ENCODE measurements at regions not wholly inside any gene's neighbourhood (a gene's known extent, or its start where the extent isn't known, plus 50 kb on each side); places are given as distances from the start of the nearest gene placed in this dataset.

GRCh38 chr10:111756217-111757061 lies 427.1 kb downstream of the GPAM start:
- H3K9me3 ChIP-seq (replicated peaks; ENCODE audit: control insufficient read depth, insufficient read depth, low read length) = no peaks in the 10 kb centered on the region
- H3K79me2 ChIP-seq (ENCODE audit: control insufficient read depth, insufficient read depth, low read length) = no peaks in the 10 kb centered on the region
- DNase-seq (ENCODE audit: low read depth, low spot score) (no peak), ATAC-seq (peak; percentile 82), FAIRE-seq (peak; percentile 68)
- POLR2A ChIA-PET = no interaction called here
- SMC1A ChIA-PET (ENCODE audit: uncharacterized antibody, unreplicated experiment) = interaction anchor here (1.0 to 1.7 kb wide), 2 partner anchors 380 to 678 kb away, joined by 4 to 8 read pairs; no protein-coding TSS in a partner anchor
- H3K36me3 ChIP-seq (ENCODE audit: control insufficient read depth in 2 of 2, insufficient read depth in 2 of 2, low read length in 1 of 2) = no peaks in the 10 kb centered on the region
- H4K20me1 ChIP-seq (ENCODE audit: control insufficient read depth, insufficient read depth) = no peaks in the 10 kb centered on the region
- peak; percentile 33; the same call in 1 of the 2 replicates for TF ChIP-seq SMC3 (IDR thresholded peaks at IDR 0.05; ENCODE audit: borderline replicate concordance, low read length)
- no peak for TF ChIP-seq MLLT1 (IDR thresholded peaks at IDR 0.05)
- no peak for TF ChIP-seq LARP7 (IDR thresholded peaks at IDR 0.05)
- peak in 1 of 2 experiments; percentile 32; a peak in 1 of 4 replicates for TF ChIP-seq BHLHE40 (IDR thresholded peaks at IDR 0.05; ENCODE audit: borderline replicate concordance in 1 of 2, low read depth in 2 of 2, low read length in 1 of 2)
- TF ChIP-seq CTCF (IDR thresholded peaks at IDR 0.05 in 2 of 3, conservative IDR thresholded peaks at IDR 0.05 in 1 of 3; ENCODE audit: control insufficient read depth in 2 of 3, extremely low read depth in 1 of 3, insufficient read depth in 1 of 3, low read depth in 3 of 3, low read length in 3 of 3) = peak; percentile 49 to 57 (median 55)
- TF ChIP-seq RAD21 (IDR thresholded peaks at IDR 0.05; ENCODE audit: insufficient read depth, low read depth, low read length) = peak; percentile 18; the same call in 1 of the 2 replicates
- no peak for TF ChIP-seq NFIC (IDR thresholded peaks at IDR 0.05; ENCODE audit: low read depth, low read length)
- H3K4me2 ChIP-seq (ENCODE audit: control insufficient read depth, insufficient read depth) = no peak overlapping the region
- H3K27me3 ChIP-seq (replicated peaks in 1 of 2; ENCODE audit: control insufficient read depth in 2 of 2, insufficient read depth in 2 of 2, low read length in 1 of 2) = no peaks in the 10 kb centered on the region
- in situ Hi-C loops (cut with MboI) = loop anchor here (10.0 kb wide), 1 partner anchor 378 kb away; no protein-coding TSS in a partner anchor
- CTCF ChIA-PET = interaction anchor here (0.5 to 2.4 kb wide), 9 partner anchors 11 to 778 kb away, joined by 3 to 15 read pairs (median 3); no protein-coding TSS in a partner anchor
- intact Hi-C loops (cut with micrococcal nuclease; ENCODE audit: unreplicated experiment) = loop anchor here (1.0 kb wide), 1 partner anchor 381 kb away; no protein-coding TSS in a partner anchor
- H3K4me3 ChIP-seq = no peak overlapping the region
- no peak overlapping the region for H2AFZ ChIP-seq (ENCODE audit: control insufficient read depth, low read depth, low read length)
- H3K4me1 ChIP-seq (ENCODE audit: control insufficient read depth, insufficient read depth, low read length) = no peaks in the 10 kb centered on the region
- H3K27ac ChIP-seq (ENCODE audit: control insufficient read depth, insufficient read depth) = no peak overlapping the region
- H3K9ac ChIP-seq (ENCODE audit: control insufficient read depth, insufficient read depth, low read length) = no peak overlapping the region
- RAD21 ChIA-PET (ENCODE audit: unreplicated experiment) = interaction anchor here (1.2 to 1.6 kb wide), 3 partner anchors 11 to 559 kb away, joined by 3 to 4 read pairs (median 4); no protein-coding TSS in a partner anchor
- WGBS (ENCODE audit: insufficient coverage, insufficient replicate concordance, low lambda C conversion rate, missing lambda C conversion rate) = 13% methylated on average over 14 of the region's 14 CpGs
- BruUV-seq (replicated peaks) = no TSS peak
